GM18867 (cell line): ENCODE measurements at regions not wholly inside any gene's neighbourhood (a gene's known extent, or its start where the extent isn't known, plus 50 kb on each side); places are given as distances from the start of the nearest gene placed in this dataset.

ENCODE experiments used
- ATAC-seq: cut with Tn5 transposase; IDR thresholded peaks from one replicate; pipeline ENCODE4 v1.9.1; 2021; ENCODE audit warnings: mild to moderate bottlenecking, moderate library complexity; ENCODE audit not compliant: unreplicated experiment

- no peak for ATAC-seq
Measured at GRCh38 chr11:39145346-39145745, 2314.1 kb downstream of the LRRC4C start.

DNA sequence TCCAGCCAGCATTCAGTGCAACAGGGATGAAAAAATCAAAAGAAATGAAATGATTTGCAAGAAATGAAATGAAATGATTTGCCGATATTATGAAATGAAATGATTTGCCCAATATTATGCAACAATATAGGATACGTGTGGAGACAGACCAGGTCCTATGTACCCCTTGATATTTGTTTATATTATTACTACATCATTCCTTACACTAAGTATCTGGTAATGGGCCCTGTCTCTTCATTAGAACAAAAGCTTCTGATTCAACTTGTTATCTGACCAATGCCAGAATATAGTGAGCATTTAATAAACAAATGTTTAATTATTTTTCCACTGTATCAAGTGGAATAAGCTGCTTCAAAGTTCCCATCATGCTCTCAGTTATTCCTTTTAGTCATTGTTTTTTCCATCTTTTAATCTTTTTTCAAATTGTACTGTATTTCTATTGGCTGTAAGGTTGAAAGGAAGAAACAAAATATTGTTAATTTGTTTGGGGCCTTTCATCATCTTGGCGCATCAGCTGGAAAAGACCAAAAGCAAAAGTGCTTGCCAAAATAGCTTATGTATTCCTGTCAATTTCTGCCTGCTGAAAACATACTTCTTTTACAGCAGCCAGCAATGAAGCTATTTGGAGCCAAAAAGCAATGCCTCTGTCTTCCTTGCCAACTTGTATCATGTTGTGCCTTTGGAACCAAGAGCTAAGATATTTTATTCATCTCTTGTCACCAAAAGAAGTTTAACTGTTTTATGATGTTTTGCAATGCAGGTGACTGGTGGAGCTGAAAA, 2314.9 kb downstream of the LRRC4C start:
- no peak for ATAC-seq

DNA sequence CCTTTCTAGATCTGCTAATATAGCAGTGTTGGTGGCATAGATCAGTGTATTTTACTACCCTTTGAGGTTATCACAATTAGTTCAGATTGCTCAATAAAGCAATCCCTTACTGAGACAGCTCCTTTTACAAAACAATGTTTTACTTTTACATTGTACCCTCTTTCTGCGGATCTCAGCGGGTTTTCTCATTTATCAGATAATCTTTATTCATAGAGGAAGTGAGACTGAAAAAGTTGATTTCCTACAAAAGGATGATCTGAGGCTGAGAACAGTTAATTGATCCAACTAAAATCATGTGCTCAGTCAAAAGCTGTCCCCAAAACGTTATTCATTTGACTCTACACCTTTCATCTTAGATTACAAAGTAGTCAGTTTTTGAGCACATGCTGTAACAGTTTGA, 2319.9 kb downstream of the LRRC4C start:
- no peak for ATAC-seq

DNA sequence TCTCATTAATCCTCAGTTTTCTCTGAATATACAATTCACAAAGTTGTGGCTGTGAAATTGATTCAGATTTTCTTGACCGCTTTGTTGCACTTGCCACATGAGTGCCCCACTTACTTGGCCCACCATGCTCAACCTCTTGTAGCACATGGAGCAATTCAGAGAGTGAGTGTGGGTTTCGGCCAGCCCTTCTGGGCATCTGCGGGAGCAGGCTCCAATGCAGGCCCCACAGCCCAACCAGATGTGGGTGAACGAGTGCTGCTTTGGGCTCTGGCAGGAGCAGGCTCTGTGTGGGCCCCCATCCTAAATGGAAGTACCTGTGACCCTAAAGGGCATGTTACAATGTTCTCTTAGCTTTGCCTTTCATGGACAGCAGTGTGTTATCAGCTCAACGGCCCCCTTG, 2338.6 kb downstream of the LRRC4C start:
- no peak for ATAC-seq

- ATAC-seq = no peak
Measured at GRCh38 chr11:39113606-39114005, 2345.8 kb downstream of the LRRC4C start.

DNA sequence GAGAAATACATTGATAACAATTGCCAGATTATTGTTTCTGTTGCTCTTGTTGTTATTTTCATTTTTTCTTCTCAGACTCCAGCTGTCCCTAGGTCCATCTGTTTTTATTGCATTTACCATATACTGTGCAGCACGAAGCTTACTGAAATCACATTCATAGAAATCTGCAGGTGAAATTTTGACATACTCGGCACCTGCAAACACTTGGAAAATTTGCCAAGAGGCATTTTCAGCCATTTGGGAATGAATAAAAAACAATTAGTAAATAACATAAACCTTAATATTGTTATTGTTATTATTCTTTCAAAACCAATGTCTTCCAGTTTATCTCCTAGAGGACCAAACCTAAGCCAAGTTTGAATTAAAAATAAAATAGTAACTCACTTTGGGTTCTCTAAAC, 2357.2 kb downstream of the LRRC4C start:
- no peak for ATAC-seq

DNA sequence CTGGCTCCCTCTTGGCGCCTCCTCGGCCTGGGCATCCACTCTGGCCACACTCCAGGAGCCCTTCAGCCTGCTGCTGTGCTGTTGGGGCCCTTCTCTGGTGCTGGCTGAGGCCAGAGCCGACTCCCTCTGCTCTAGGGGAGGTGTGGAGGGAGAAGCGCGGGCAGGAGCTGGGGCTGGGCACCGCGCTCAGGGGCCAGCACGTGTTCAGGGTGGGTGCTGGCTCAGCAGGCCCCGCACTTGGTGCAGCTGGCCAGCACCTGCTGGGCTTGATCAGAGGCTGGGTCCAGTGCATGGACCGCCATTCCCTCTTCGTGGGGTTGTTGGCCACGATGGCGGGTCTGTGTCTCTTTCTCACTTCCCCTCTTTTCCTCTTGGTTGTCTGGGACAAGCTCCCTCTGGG, 2381.0 kb downstream of the LRRC4C start:
- no peak for ATAC-seq

GRCh38 chr11:39037611-39038010, 2421.8 kb downstream of the LRRC4C start:
- no peak for ATAC-seq

DNA sequence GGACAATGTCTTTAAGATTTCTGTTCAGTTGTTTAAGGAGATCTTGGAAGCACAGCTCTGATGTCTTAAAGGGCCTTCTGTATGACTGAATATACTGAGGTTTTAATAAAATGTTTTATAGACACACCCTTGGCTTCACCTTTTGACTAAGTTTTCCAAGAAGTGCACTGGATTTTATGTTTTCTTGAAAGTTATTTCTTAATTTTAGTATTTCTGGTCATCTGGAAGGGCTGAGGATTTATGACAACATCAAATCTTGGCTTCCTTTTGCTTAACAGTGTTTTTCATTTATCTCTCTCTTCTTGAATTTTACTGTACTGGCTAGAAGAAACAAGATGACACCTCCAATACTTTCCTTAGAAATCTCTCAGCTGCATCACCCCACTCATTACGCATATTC, 2423.4 kb downstream of the LRRC4C start:
- no peak for ATAC-seq

DNA sequence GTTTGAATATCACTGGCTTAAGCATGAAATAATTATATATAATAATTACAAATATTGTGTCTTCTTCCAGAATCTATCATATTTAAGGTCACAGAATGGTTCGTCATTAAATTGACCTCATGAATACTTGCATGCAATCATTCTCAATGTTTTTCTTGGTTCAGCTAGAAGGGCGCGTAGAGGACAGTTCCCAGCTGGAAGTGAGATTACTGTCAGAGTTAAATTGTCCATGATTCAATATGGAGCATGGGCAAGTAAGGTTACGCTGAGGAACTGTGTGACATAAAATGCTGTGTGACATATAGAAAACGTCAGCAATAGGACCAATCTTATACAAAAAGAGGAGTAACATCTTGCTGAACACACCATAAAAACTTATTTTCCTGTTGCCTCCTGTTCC, 2423.5 kb upstream of the RAG2 start:
- ATAC-seq = no peak

- ATAC-seq = no peak
Measured at GRCh38 chr11:39011797-39012196, 2413.8 kb upstream of the RAG2 start.

- ATAC-seq = no peak
Measured at GRCh38 chr11:38990841-38991240, 2392.8 kb upstream of the RAG2 start.

GRCh38 chr11:38990139-38990538, 2392.1 kb upstream of the RAG2 start:
- no peak for ATAC-seq

DNA sequence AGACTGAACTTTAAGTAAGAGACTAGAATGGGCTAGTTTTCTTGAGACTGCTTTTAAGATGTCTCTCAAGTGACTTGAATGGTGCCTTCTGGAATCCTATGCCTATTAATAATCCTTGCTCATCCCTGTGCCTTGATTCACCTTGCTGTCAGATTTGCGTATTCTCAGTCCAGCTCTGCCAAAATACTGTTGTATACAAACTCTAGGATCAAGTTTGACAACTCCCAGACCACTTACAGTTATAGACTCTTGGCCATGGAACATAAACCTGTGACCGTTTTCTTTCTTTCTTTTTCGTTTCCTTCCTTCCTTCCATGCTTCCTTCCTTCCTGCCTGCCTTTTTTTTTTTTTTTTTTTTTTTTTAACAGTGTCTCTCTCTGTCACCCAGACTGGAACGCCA, 2390.9 kb upstream of the RAG2 start:
- no peak for ATAC-seq

GRCh38 chr11:38972220-38972619, 2374.2 kb upstream of the RAG2 start:
- no peak for ATAC-seq

GRCh38 chr11:38971141-38971540, 2373.1 kb upstream of the RAG2 start:
- no peak for ATAC-seq

DNA sequence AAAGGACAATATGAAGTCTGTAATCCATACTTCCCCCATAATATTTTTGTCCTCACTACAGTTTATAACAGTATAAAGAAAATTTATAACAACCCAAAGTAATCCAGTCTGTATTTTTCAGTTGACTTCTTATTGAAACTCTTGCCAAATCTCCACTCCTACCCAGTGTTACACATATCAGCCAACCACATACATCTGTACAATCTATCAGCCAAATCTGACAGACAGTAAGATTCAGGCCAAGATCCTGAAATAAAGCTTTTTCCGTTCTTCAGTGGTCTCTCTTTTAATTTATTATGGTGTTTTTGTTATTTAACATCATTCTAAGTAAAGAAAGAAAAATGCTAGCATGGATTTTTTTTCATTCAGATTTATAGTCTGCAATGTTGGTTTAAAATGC, 2370.9 kb upstream of the RAG2 start:
- no peak for ATAC-seq

DNA sequence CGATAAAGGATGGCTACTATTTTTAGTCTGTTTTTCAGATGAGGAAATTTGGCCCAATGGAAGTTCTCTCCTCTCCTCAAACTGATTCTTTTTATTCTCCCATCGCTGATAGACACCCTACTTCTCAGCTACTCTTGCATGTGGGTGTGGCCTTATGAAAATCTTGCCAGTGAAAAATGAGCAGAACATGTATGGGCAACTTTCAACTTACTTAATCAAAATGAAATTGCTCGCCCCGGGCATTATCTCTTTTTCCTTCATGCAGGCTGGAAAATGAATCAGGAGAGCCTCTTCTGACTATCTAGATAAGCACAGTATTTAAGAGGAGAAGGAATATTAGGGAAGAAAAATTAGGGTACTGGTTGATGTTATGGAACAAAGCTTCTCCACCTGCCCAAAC, 2354.7 kb upstream of the RAG2 start:
- no peak for ATAC-seq

- ATAC-seq = no peak
Measured at GRCh38 chr11:38950867-38951266, 2352.8 kb upstream of the RAG2 start.

DNA sequence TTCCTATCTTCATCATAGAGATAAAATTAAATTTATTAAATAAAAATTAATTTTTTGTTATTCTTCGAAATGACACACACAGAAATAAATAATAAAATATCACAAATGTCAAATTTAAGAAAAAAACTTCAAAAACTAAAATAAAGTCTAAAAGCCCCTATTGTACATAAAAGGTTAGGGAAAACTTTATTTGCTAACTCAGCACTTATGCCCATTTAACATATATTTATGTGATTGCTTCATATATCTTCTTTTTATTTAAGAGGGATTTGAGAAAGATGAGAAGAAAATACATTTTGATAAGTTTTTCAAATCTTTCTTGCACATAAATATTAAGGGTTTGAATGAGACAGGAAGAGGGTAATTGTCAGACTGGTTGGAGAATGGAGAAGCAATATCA, 2350.4 kb upstream of the RAG2 start:
- ATAC-seq = no peak

DNA sequence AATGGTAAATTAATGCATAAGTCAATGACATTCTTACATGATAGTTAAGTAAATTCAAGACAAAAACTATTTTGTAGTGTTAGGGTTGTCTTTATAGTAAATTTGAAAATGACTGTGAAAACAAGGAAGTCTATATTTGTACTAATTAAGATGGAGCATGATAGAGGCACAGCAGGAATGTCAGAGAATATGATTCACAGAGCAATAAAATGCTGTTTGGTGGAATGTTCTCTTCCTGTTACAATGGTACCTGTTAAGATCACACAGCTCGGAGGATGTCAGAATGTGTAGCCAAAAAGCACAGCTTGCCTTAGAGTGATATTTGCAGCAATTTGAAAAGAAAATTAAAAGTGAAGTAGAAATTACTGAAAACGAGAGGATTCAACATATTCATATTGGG, 2339.7 kb upstream of the RAG2 start:
- ATAC-seq = no peak

DNA sequence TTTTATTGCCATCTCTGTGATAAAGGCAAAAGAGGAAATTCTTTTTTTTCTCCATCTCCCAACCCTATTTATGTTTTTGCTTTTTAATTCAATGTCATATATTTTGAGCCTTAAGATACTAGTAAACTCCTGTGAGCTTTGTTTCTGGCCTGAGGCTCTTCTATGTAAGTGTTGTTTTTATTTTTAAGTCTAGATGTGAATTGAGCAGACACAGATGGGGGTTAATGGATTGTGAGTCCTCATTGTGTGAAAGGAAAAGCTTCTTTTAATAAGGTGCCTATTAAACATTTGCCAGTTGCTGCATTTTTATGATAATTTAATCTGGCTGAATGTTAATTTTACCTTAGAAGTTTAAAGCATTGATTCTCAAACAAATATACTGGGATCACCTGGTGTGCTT, 2337.9 kb upstream of the RAG2 start:
- ATAC-seq = no peak

DNA sequence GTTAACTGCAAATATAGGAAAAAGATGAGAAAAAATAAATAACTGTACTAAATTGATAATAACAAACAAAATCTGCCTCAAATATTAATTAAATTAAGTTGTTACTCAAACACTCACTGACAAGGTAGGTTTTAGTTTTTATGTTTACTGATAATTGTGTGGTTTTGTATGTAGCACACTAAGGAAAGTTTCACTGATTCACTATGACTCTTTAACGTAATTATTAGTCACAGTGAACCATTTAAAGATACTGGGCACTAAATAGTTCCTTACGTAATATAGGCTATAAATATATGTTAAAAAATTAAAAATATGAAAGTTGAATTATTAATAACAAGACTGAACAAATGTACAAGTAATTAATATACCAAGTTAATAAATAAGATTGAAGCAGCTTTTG, 2330.0 kb upstream of the RAG2 start:
- no peak for ATAC-seq
